Duodenal mucosa (tissue), 2 donors: ENCODE measurements at regions not wholly inside any gene's neighbourhood (a gene's known extent, or its start where the extent isn't known, plus 50 kb on each side); places are given as distances from the start of the nearest gene placed in this dataset.

Experiments
- H3K27ac ChIP-seq: one replicate; pipeline ENCODE4 v1.7.0; 2013; ENCODE audit warnings: low read depth, low read length
- H3K27me3 ChIP-seq, 2 donors: one replicate each; pipeline ENCODE4 v1.7.0; 2013; ENCODE audit warnings: low read length in 2 of 2, control low read depth in 1 of 2; ENCODE audit not compliant: insufficient read depth in 2 of 2, control insufficient read depth in 1 of 2
- H3K36me3 ChIP-seq, 2 donors: one replicate each; pipeline ENCODE4 v1.7.0; 2013; ENCODE audit warnings: low read length in 2 of 2, control low read depth in 1 of 2; ENCODE audit not compliant: insufficient read depth in 2 of 2, control insufficient read depth in 1 of 2
- H3K4me1 ChIP-seq, 2 donors: one replicate each; pipeline ENCODE4 v1.7.0; 2013; ENCODE audit warnings: low read length in 2 of 2, control low read depth in 1 of 2; ENCODE audit not compliant: insufficient read depth in 2 of 2, control insufficient read depth in 1 of 2
- H3K4me3 ChIP-seq, 2 donors: one replicate each; pipeline ENCODE4 v1.7.0; 2013; ENCODE audit warnings: low read length in 2 of 2, low read depth in 1 of 2
- H3K9ac ChIP-seq, 2 donors: one replicate each; pipeline ENCODE4 v1.7.0; 2013; ENCODE audit warnings: low read length in 2 of 2, low read depth in 1 of 2
- H3K9me3 ChIP-seq, 2 donors: one replicate each; pipeline ENCODE4 v1.7.0; 2013; ENCODE audit warnings: low read length in 2 of 2, control low read depth in 1 of 2; ENCODE audit not compliant: control insufficient read depth in 1 of 2

- Histone ChIP-seq H3K9ac (no peak overlapping the region), H3K4me1 (peaks cover 7 to 25% of the 10 kb centered on the region in 2 donors), H3K36me3 (no peaks in the 10 kb centered on the region), H3K9me3 (no peaks in the 10 kb centered on the region), H3K4me3 (no peak overlapping the region), H3K27me3 (no peaks in the 10 kb centered on the region), H3K27ac (no peak overlapping the region)
These were observed 90.0 kb upstream of the SLC14A2 start for GRCh38 chr18:45525301-45525700.

DNA sequence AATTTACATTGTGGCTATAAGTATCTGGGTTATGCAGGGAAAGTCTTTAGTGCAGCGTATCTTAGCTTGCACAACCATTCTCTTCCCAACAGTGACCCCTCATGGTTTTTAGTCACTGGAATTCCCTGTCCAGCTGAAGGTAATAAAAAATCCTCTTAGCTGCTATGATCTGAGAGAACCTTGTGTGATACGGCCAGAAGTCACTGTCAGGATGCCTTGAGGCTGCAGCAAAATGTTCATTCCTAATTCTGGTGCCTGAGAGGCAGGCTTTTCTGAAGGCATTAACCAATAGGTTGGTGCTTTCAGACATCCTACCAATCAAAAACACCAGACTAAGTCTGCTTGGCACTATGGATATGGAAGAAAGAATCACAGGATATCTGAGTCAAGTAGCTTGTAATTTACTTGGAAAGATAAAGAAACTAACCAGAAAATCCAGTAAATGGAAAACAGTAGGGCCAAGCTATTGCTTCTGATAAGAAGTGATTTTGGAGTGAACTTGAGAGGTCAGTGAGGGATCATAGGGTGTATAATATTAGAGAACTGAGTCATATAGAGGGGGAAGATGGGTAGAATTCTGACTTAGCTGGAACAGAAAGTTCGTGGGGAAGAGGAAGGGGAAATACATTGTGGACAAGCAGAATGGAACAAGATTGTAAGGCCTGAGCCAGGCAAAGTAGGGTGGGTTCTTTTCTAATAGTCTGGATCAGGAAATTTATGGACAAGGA lies 89.0 kb upstream of the SLC14A2 start:
- Histone ChIP-seq H3K27me3 (no peaks in the 10 kb centered on the region), H3K4me1 (peaks cover 7 to 25% of the 10 kb centered on the region in 2 donors), H3K9ac (no peak overlapping the region), H3K4me3 (no peak overlapping the region), H3K9me3 (no peaks in the 10 kb centered on the region), H3K27ac (no peak overlapping the region), H3K36me3 (no peaks in the 10 kb centered on the region)

GRCh38 chr18:45527891-45528290 lies 87.4 kb upstream of the SLC14A2 start:
- Histone ChIP-seq H3K9me3 (no peaks in the 10 kb centered on the region), H3K4me1 (peaks cover 7 to 25% of the 10 kb centered on the region in 2 donors)

GRCh38 chr18:45528712-45529336 lies 86.5 kb upstream of the SLC14A2 start:
- Histone ChIP-seq H3K27ac (no peak overlapping the region), H3K36me3 (no peaks in the 10 kb centered on the region), H3K9me3 (no peaks in the 10 kb centered on the region), H3K4me1 (peaks cover 7 to 25% of the 10 kb centered on the region in 2 donors), H3K4me3 (no peak overlapping the region), H3K27me3 (no peaks in the 10 kb centered on the region), H3K9ac (no peak overlapping the region)

More at GRCh38 chr18:45527891-45528290, 87.4 kb upstream of the SLC14A2 start:
- no peaks in the 10 kb centered on the region for H3K27me3 ChIP-seq
- no peak overlapping the region for H3K27ac ChIP-seq
- H3K36me3 ChIP-seq, result no peaks in the 10 kb centered on the region
- no peak overlapping the region for H3K9ac ChIP-seq
- H3K4me3 ChIP-seq, result no peak overlapping the region

- Histone ChIP-seq H3K9ac (no peak overlapping the region), H3K36me3 (no peaks in the 10 kb centered on the region), H3K9me3 (peaks cover 3 to 6% of the 10 kb centered on the region in 2 donors), H3K4me3 (no peak overlapping the region), H3K27ac (no peak overlapping the region), H3K4me1 (peaks cover 8 to 13% of the 10 kb centered on the region in 2 donors), H3K27me3 (no peaks in the 10 kb centered on the region)
These were observed 76.8 kb upstream of the SLC14A2 start for GRCh38 chr18:45538444-45538843.

- Histone ChIP-seq H3K27me3 (no peaks in the 10 kb centered on the region), H3K36me3 (no peaks in the 10 kb centered on the region), H3K4me3 (no peak overlapping the region), H3K9me3 (peaks cover 3 to 6% of the 10 kb centered on the region in 2 donors), H3K4me1 (peaks cover 8 to 13% of the 10 kb centered on the region in 2 donors), H3K27ac (no peak overlapping the region), H3K9ac (no peak overlapping the region)
These were observed 75.8 kb upstream of the SLC14A2 start for GRCh38 chr18:45539491-45539891.

- H3K4me1 ChIP-seq, result peaks cover 8 to 13% of the 10 kb centered on the region in 2 donors
- no peak overlapping the region for H3K27ac ChIP-seq
- H3K36me3 ChIP-seq, result no peaks in the 10 kb centered on the region
- H3K9ac ChIP-seq, result no peak overlapping the region
- no peak overlapping the region for H3K4me3 ChIP-seq
- H3K27me3 ChIP-seq, result no peaks in the 10 kb centered on the region
- peaks cover 3 to 6% of the 10 kb centered on the region in 2 donors for H3K9me3 ChIP-seq
These were observed 75.2 kb upstream of the SLC14A2 start for GRCh38 chr18:45540125-45540524.

GRCh38 chr18:45541421-45541820 lies 73.9 kb upstream of the SLC14A2 start:
- Histone ChIP-seq H3K27me3 (no peaks in the 10 kb centered on the region), H3K4me1 (peaks cover 8 to 13% of the 10 kb centered on the region in 2 donors), H3K9me3 (peaks cover 3 to 6% of the 10 kb centered on the region in 2 donors), H3K36me3 (no peaks in the 10 kb centered on the region), H3K9ac (no peak overlapping the region), H3K27ac (no peak overlapping the region), H3K4me3 (no peak overlapping the region)

DNA sequence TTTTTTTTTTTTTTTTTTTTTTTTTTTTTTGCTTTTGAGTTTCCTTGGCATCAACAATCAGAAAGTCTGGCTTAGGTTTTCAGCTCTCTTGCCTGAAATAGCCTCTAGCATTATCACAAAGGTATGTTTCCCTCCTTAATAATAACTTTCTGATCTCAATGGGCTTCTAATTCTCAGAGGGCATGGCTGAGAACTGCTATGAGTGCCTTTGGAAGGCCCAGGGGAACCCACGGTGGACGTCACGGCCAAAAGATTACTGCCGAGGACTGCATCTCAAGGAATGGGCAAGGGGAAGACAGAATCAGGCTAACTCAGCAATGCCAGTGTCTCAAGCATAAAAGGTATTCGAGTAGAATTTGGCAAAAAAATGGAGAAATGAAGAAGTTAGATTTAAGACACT lies 73.2 kb upstream of the SLC14A2 start:
- Histone ChIP-seq H3K27me3 (no peaks in the 10 kb centered on the region), H3K4me3 (no peak overlapping the region), H3K9me3 (peaks cover 3 to 6% of the 10 kb centered on the region in 2 donors), H3K4me1 (peaks cover 8 to 13% of the 10 kb centered on the region in 2 donors), H3K9ac (no peak overlapping the region), H3K36me3 (no peaks in the 10 kb centered on the region), H3K27ac (no peak overlapping the region)

DNA sequence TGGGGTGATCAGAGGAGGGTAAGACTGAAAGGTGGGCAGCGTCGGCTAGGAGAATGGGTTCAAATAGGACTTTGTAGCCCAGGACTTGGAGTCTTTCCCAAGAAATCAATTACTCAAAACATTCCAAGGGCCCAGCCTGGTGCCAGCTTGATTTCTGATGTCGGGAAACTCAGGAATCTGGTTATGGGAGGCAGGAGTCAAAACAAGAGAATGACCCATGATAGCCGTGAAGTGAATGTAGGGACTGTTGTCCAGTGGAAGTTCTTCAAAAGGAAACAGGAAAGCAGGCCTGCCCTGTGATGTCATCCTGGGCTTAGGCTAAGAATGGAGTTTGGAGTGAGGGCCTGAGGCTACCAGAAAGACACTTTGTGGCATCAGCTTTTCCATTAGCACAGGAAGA lies 67.4 kb upstream of the SLC14A2 start:
- H3K27ac ChIP-seq, result no peak overlapping the region
- H3K4me1 ChIP-seq, result peaks cover 13 to 17% of the 10 kb centered on the region in 2 donors
- H3K4me3 ChIP-seq, result no peak overlapping the region
- H3K27me3 ChIP-seq, result no peaks in the 10 kb centered on the region
- no peaks in the 10 kb centered on the region for H3K9me3 ChIP-seq
- H3K9ac ChIP-seq, result no peak overlapping the region
- no peaks in the 10 kb centered on the region for H3K36me3 ChIP-seq
